Testis (tissue), 2 donors: ENCODE measurements at regions not wholly inside any gene's neighbourhood (a gene's known extent, or its start where the extent isn't known, plus 50 kb on each side); places are given as distances from the start of the nearest gene placed in this dataset.

ENCODE experiments used
- DNase-seq: peaks from one replicate; pipeline ENCODE4 v3.0.0-alpha.2; 2019
- H3K27ac ChIP-seq, 2 donors: fragments of 200-600 bp; sonication (generic); one replicate each; pipeline ENCODE4 v1.5.1; 2019
- H3K27me3 ChIP-seq: fragments of 200-600 bp; sonication (generic); one replicate; pipeline ENCODE4 v1.5.1; 2019
- H3K36me3 ChIP-seq: fragments of 200-600 bp; sonication (generic); one replicate; pipeline ENCODE4 v1.5.1; 2017; ENCODE audit warnings: low read depth; ENCODE audit errors: missing control alignments
- H3K4me1 ChIP-seq: fragments of 200-600 bp; sonication (generic); one replicate; pipeline ENCODE4 v1.5.1; 2019
- H3K4me3 ChIP-seq, 2 donors: fragments of 200-600 bp; sonication (generic); one replicate each; pipeline ENCODE4 v1.5.1; 2017 to 2019
- H3K9me3 ChIP-seq: fragments of 200-600 bp; sonication (generic); one replicate; pipeline ENCODE4 v1.5.1; 2017
- POLR2A ChIP-seq: fragments of 450-650 bp; IDR thresholded peaks from one replicate; pipeline ENCODE4 v1.6.1; 2017; ENCODE audit warnings: antibody characterized with exemption, mild to moderate bottlenecking, moderate library complexity
- WGBS, 2 donors: methylation state at CpG; one replicate each; pipeline ENCODE4 v1.1.5; 2018; 5-methylcytosine and 5-hydroxymethylcytosine counted together
- intact Hi-C: fragments of 100-400 bp; cut with DNase I; formaldehyde crosslinking; loops from one replicate; pipeline ENCODE4 v1.15.1; 2023; ENCODE audit warnings: low total_unique reads
- TF ChIP-seq, protein P1 (sequence below), 3 experiments: fragments of 450-650 bp in 2 of 3; fragments of 200-600 bp in 1 of 3; sonication (generic) in 1 of 3; IDR thresholded peaks; one replicate each; pipeline ENCODE4 v1.5.1; 2016 to 2019; ENCODE audit warnings: antibody characterized with exemption in 3 of 3, mild to moderate bottlenecking in 2 of 3, moderate library complexity in 1 of 3

DNA sequence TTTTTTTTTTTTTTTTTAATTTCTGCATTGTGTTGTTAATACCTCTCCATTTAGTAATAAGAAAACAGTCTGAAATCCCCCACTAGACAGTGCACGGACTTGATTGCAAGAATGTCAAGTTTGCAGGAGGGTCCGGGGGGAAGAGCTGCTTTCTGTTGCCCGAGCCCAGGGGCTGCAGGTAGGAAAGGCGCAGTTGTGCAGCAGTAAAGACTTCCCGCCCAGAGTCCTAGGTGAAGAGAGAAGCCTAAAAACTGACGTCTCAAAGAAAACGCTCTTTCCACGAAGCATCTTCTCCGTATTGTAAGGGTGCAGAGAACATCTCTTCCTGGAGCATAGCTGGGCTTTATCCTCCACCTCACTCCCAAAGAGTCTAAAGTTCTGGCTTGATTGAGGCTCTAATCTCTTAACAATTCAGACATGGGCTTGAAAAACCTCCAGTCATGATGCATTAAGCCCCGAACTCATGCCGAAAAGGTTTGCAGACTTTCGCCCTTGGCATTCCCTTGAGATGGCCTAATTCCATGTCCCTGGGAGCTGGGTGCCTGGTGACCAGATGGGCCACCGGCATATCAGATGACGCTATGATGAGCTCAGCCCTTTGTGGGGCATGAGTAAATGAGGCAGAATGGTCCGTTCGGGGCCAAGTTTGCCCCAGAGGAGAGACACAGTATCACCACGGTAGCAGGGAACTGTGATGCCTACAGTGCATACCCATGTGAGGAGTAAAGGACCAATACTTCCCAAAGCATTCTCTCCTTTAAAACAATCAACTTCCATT lies 436.2 kb upstream of the ZFHX3 start:
- Histone ChIP-seq H3K4me1 (no peaks in the 10 kb centered on the region), H3K4me3 (no peak overlapping the region), H3K27me3 (no peaks in the 10 kb centered on the region), H3K27ac (no peak overlapping the region), H3K9me3 (no peaks in the 10 kb centered on the region), H3K36me3 (no peaks in the 10 kb centered on the region)
- TF ChIP-seq, protein P1, sequence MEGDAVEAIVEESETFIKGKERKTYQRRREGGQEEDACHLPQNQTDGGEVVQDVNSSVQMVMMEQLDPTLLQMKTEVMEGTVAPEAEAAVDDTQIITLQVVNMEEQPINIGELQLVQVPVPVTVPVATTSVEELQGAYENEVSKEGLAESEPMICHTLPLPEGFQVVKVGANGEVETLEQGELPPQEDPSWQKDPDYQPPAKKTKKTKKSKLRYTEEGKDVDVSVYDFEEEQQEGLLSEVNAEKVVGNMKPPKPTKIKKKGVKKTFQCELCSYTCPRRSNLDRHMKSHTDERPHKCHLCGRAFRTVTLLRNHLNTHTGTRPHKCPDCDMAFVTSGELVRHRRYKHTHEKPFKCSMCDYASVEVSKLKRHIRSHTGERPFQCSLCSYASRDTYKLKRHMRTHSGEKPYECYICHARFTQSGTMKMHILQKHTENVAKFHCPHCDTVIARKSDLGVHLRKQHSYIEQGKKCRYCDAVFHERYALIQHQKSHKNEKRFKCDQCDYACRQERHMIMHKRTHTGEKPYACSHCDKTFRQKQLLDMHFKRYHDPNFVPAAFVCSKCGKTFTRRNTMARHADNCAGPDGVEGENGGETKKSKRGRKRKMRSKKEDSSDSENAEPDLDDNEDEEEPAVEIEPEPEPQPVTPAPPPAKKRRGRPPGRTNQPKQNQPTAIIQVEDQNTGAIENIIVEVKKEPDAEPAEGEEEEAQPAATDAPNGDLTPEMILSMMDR (IDR thresholded peaks at IDR 0.05): no peak
- no peak for TF ChIP-seq POLR2A
- intact Hi-C loops: no loop called here
- WGBS, 2 donors: 66 to 70% methylated on average over 15 to 17 of the region's 17 CpGs
- DNase-seq: no peak

DNA sequence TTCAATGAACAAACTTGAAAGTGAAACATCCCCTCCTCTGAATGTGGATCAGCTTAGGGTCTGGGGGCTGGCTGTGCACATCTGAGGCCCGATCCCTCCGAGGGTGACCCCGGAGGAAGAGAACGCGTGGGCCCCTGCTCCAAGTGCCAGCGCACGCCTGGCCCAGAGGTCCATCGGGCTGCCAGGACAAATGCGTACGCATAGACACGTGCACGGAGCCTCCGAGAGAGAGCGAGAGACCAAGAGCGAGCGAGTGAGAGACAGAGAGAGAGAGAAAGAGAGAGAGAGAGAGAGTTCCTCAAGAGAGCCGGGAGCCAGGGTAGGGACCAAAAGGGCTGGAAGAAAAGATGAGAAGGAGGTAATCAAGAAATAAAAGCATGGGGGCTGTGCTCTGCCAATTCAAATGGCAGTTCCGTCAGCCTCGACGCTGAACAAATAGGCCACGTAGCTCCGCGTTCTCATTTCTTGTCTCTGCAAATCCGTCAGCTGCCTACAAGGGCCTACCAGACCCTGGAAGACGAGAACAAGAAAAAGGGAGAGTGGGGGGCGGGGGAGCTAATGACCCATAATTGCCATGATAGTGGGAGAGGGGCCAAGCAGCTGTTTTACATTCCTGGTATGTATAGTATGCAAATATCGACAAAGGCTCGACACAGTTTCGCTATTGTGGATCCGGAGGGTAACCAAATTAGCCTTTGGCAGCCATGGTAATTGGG lies 435.3 kb upstream of the ZFHX3 start:
- no peak for TF ChIP-seq POLR2A
- TF ChIP-seq, protein P1 (IDR thresholded peaks at IDR 0.05): no peak

DNA sequence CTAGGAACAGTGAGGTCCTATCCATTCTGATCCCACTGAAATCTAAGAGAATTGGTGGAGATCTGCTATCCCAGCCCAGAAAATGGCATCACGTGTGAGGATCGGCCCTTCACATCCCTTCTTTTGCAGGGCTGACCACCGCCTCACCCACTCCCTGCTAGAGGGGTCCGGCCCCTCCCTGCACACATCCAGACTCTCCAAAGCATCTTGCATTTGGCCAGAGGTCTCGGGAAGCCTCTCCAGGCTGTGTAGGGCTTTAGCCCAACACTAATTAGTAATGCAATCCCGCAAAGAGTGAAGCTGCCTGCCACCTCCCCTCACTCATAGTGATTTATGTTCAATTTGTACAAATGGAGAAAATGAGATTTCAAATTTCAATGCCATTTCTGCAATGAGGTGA lies 434.4 kb upstream of the ZFHX3 start:
- Histone ChIP-seq H3K4me3 (no peak overlapping the region), H3K27me3 (no peaks in the 10 kb centered on the region), H3K36me3 (no peaks in the 10 kb centered on the region), H3K27ac (no peak overlapping the region), H3K9me3 (no peaks in the 10 kb centered on the region), H3K4me1 (no peaks in the 10 kb centered on the region)
- 59 to 72% methylated on average over 6 of the region's 6 CpGs for WGBS, 2 donors
- no peak for DNase-seq
- TF ChIP-seq, protein P1 (IDR thresholded peaks at IDR 0.05): no peak
- no peak for TF ChIP-seq POLR2A
- intact Hi-C loops: no loop called here

More for the DNA sequence above, 435.3 kb upstream of the ZFHX3 start:
- H3K27me3 ChIP-seq: no peaks in the 10 kb centered on the region
- intact Hi-C loops: no loop called here
- H3K4me3 ChIP-seq: no peak overlapping the region
- no peaks in the 10 kb centered on the region for H3K36me3 ChIP-seq
- DNase-seq: no peak
- no peak overlapping the region for H3K27ac ChIP-seq
- H3K4me1 ChIP-seq: no peaks in the 10 kb centered on the region
- H3K9me3 ChIP-seq: no peaks in the 10 kb centered on the region
- WGBS, 2 donors: 9 to 22% methylated on average over 30 of the region's 30 CpGs

DNA sequence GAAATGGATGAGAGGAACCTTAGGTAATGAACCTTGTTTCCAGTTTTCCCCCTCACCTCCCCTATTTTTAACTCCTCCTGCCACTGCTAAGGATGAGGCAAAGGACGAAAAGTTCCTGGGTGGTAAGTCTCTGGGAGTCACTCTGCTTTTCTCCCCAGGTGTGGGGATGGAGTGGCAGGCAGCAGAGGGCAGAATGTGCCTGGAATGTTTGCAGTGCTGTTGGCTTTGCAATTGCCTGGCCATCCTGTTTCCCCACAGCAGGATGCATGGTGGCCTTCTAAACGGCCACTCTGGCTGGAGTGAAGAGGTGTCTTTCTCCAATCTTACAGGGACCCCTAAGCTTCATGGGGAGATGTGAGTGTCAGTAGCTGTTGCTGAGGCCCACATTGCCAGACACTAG lies 432.5 kb upstream of the ZFHX3 start:
- DNase-seq: no peak
- 73 to 87% methylated on average over 2 of the region's 2 CpGs for WGBS, 2 donors
- no peaks in the 10 kb centered on the region for H3K27me3 ChIP-seq
- no peak for TF ChIP-seq POLR2A
- TF ChIP-seq, protein P1 (IDR thresholded peaks at IDR 0.05): no peak
- no peaks in the 10 kb centered on the region for H3K9me3 ChIP-seq
- intact Hi-C loops: no loop called here
- no peaks in the 10 kb centered on the region for H3K36me3 ChIP-seq
- H3K4me3 ChIP-seq: no peak overlapping the region
- H3K27ac ChIP-seq: no peak overlapping the region
- no peaks in the 10 kb centered on the region for H3K4me1 ChIP-seq
